Esophagus squamous epithelium (tissue), 4 donors: ENCODE measurements at regions not wholly inside any gene's neighbourhood (a gene's known extent, or its start where the extent isn't known, plus 50 kb on each side); places are given as distances from the start of the nearest gene placed in this dataset.

Experiments used
- CTCF ChIP-seq, 6 experiments: fragments of 450-650 bp in 4 of 6; fragments of 200-600 bp in 2 of 6; sonication (generic) in 2 of 6; IDR thresholded peaks; one replicate each; pipeline ENCODE4 v1.5.1; 2016 to 2019; ENCODE audit warnings: antibody characterized with exemption in 6 of 6, mild to moderate bottlenecking in 4 of 6, moderate library complexity in 4 of 6
- POLR2A ChIP-seq, 4 donors: fragments of 450-650 bp; IDR thresholded peaks; one replicate each; pipeline ENCODE4 v1.6.1; 2017; ENCODE audit warnings: antibody characterized with exemption in 4 of 4, mild to moderate bottlenecking in 4 of 4, moderate library complexity in 3 of 4

GRCh38 chr15:66646308-66646707 lies 55.7 kb upstream of the SMAD6 start:
- no peak for TF ChIP-seq CTCF (IDR thresholded peaks at IDR 0.05)
- TF ChIP-seq POLR2A (IDR thresholded peaks at IDR 0.05) = no peak
